LNCaP clone FGC (cell line): ENCODE measurements at regions not wholly inside any gene's neighbourhood (a gene's known extent, or its start where the extent isn't known, plus 50 kb on each side); places are given as distances from the start of the nearest gene placed in this dataset.

Source experiments
- DNase-seq: peaks from one replicate; pipeline ENCODE4 v3.0.0-alpha.2; 2011; ENCODE audit warnings: low read depth
- H3K4me3 ChIP-seq: 2 replicates; pipeline ENCODE4 v1.5.1; 2011; ENCODE audit warnings: mild to moderate bottlenecking, low read depth, low read length, control low read depth
- TF ChIP-seq, protein P1 (sequence below): IDR thresholded peaks from 2 replicates; pipeline ENCODE4 v1.5.1; 2012; ENCODE audit warnings: mild to moderate bottlenecking; ENCODE audit not compliant: control insufficient read depth, insufficient read depth; ENCODE audit errors: extremely low read depth

DNA sequence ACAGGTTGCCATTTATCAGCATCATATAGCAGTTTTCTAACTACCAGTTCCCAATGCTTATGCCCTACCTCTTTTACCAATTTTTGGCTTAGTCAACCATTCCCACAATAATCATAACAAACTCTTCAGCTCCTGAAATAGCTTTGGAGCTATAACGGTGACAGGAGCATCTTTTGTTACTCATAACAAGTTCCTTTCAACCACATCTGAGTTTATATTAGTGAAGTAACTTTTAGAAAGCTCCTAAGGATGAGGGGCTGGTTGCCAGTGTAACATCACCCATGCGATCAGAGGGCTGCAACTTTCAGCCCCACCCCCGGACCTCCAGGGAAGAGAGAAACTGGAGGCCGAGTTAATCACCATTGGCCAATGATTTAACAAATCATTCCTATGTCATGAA lies 495.3 kb upstream of the RASGRP1 start:
- TF ChIP-seq, protein P1, sequence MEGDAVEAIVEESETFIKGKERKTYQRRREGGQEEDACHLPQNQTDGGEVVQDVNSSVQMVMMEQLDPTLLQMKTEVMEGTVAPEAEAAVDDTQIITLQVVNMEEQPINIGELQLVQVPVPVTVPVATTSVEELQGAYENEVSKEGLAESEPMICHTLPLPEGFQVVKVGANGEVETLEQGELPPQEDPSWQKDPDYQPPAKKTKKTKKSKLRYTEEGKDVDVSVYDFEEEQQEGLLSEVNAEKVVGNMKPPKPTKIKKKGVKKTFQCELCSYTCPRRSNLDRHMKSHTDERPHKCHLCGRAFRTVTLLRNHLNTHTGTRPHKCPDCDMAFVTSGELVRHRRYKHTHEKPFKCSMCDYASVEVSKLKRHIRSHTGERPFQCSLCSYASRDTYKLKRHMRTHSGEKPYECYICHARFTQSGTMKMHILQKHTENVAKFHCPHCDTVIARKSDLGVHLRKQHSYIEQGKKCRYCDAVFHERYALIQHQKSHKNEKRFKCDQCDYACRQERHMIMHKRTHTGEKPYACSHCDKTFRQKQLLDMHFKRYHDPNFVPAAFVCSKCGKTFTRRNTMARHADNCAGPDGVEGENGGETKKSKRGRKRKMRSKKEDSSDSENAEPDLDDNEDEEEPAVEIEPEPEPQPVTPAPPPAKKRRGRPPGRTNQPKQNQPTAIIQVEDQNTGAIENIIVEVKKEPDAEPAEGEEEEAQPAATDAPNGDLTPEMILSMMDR, result no peak
- no peak for DNase-seq
- H3K4me3 ChIP-seq, result no peak overlapping the region

- no peak for DNase-seq
- TF ChIP-seq, protein P1, result no peak
- no peak overlapping the region for H3K4me3 ChIP-seq
These were observed 497.4 kb upstream of the RASGRP1 start for GRCh38 chr15:39061952-39062464.

DNA sequence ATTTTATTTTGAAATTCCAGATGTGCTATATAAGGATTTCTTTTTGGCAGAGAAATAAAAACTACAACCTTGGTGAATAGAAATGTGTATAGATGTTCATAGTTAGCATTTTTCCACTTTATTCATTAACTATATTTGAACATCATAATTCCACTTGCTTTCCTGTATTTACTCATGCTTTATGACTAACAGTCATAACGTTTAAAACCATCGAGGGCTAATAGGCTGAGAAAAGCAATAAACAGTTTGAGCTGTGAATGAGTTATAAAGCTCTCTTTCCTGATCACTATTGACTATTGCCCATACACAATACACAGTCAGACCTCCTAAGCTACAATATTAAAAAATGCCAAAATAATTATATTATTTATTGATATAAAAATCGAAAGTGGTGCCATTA lies 502.1 kb upstream of the RASGRP1 start:
- DNase-seq, result no peak
- TF ChIP-seq, protein P1, result no peak
- no peak overlapping the region for H3K4me3 ChIP-seq

DNA sequence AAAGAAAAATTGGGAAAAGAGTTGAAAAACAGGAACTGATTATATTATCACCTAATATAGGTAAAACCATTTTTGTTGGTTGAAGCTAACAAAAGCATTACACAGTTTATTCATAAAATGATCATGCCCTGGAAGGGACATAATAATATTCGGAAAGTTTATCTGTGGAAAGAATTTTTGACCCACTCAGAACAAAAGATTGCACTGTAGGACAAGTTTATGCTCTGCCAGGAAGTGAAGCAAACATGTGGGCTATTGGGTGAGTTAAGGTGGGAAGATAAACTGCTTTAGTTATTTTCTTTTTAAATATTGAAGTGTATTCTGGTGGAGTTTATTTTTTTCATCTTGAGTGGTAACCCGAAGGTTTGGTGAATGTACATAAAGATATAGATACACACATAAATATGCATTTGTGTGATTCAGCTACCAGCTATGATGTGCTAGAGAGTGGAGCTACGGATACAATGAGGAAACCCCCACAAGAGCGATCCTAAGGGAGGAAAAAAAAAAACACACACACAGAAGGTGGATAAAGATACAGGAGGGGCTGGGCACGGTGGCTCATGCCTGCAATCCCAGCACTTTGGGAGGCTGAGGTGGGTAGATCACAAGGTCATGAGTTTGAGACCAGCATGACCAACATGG lies 506.4 kb upstream of the THBS1 start:
- H3K4me3 ChIP-seq, result no peak overlapping the region
- no peak for DNase-seq
- TF ChIP-seq, protein P1, result no peak

DNA sequence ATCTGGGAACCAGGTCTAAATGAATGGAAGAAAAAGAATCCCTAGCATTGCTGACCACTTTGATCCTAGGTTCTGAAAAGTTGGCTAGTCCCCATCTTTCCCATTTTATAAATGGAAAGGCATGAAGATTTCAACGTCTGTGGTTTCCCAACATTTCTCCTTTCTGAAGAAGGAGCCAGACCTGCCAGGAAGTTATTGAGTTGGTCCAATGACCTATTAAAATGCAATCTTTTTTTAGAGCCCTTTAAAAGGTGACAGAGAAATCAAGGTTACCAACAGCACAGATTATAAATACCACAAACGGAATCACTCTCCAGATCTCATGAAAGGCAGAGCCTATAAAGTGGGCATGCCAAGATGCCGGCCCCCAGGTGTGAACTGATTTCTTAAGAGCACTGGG lies 505.6 kb upstream of the THBS1 start:
- TF ChIP-seq, protein P1, result no peak
- no peak for DNase-seq
- no peak overlapping the region for H3K4me3 ChIP-seq

DNA sequence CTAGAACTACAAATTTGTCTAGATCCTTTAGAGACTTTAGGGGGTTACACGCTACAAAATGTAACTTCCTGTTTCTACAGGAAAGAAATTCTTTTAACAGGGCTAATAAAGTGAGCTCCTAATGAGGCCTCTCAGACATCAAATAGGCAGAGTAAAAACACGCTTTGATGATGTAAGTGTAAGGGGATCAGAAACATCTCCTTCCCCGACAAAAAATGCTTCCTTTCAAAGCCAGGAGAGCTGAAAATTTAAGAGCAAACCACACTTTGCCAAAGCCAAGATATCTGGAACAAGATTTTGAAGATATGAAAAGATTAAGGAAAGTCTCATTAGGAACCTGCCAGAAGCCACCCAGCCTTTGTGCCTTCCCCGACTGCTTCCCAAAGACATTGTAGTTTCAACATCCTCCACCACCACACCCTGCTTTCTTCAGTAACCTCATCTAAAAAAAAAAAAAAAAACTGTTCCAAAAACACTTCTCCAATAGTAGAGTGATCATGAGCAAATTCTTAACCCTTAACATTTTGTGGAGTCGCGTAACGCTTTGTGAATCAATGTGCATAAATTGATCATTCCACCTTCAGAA lies 505.0 kb upstream of the THBS1 start:
- no peak for DNase-seq
- TF ChIP-seq, protein P1, result no peak
- no peak overlapping the region for H3K4me3 ChIP-seq
